HG02840 (cell line): ENCODE measurements at regions not wholly inside any gene's neighbourhood (a gene's known extent, or its start where the extent isn't known, plus 50 kb on each side); places are given as distances from the start of the nearest gene placed in this dataset.

Experiments used
- ATAC-seq: cut with Tn5 transposase; IDR thresholded peaks from one replicate; pipeline ENCODE4 v1.9.1; 2021; ENCODE audit warnings: mild to moderate bottlenecking, moderate library complexity, moderate number of reproducible peaks; ENCODE audit not compliant: unreplicated experiment, low FRiP score

GRCh38 chr13:40389081-40389641 lies 277.3 kb downstream of the FOXO1 start:
- ATAC-seq: peak; percentile 44

GRCh38 chr13:40390401-40390916 lies 276.0 kb downstream of the FOXO1 start:
- no peak for ATAC-seq

- no peak for ATAC-seq
These were observed 274.7 kb downstream of the FOXO1 start for GRCh38 chr13:40391788-40392187.

GRCh38 chr13:40394304-40394985 lies 272.0 kb downstream of the FOXO1 start:
- ATAC-seq: no peak

GRCh38 chr13:40398065-40398464 lies 268.4 kb downstream of the FOXO1 start:
- ATAC-seq: no peak

GRCh38 chr13:40399756-40400155 lies 266.7 kb downstream of the FOXO1 start:
- ATAC-seq: no peak

GRCh38 chr13:40401911-40402776 lies 264.3 kb downstream of the FOXO1 start:
- peak; percentile 89 for ATAC-seq

- no peak for ATAC-seq
These were observed 263.5 kb downstream of the FOXO1 start for GRCh38 chr13:40402931-40403431.

GRCh38 chr13:40403509-40404241 lies 262.8 kb downstream of the FOXO1 start:
- ATAC-seq: no peak

- no peak for ATAC-seq
These were observed 262.0 kb downstream of the FOXO1 start for GRCh38 chr13:40404407-40404806.

GRCh38 chr13:40404967-40405716 lies 261.3 kb downstream of the FOXO1 start:
- no peak for ATAC-seq

- no peak for ATAC-seq
These were observed 259.9 kb downstream of the FOXO1 start for GRCh38 chr13:40406405-40407120.

GRCh38 chr13:40407567-40407966 lies 258.9 kb downstream of the FOXO1 start:
- ATAC-seq: no peak

- no peak for ATAC-seq
These were observed 257.8 kb downstream of the FOXO1 start for GRCh38 chr13:40408602-40409001.

- no peak for ATAC-seq
These were observed 257.2 kb downstream of the FOXO1 start for GRCh38 chr13:40409278-40409677.

GRCh38 chr13:40410315-40410714 lies 256.1 kb downstream of the FOXO1 start:
- ATAC-seq: no peak

GRCh38 chr13:40420160-40420740 lies 246.2 kb downstream of the FOXO1 start:
- no peak for ATAC-seq

GRCh38 chr13:40422588-40423235 lies 243.7 kb downstream of the FOXO1 start:
- ATAC-seq: no peak
